ENCODE measurements at regions not wholly inside any gene's neighbourhood (a gene's known extent, or its start where the extent isn't known, plus 50 kb on each side); places are given as distances from the start of the nearest gene placed in this dataset.
A peak's percentile ranks its signal among the peaks of the same experiment; 100 is the strongest.

- H3K4me3 ChIP-seq (ENCODE audit: insufficient read length, low read depth): no peak overlapping the region
- H3K27me3 ChIP-seq (ENCODE audit: insufficient read depth, insufficient read length): no peaks in the 10 kb centered on the region
- TF ChIP-seq ZNF274 (IDR thresholded peaks at IDR 0.05; ENCODE audit: low read depth, low read length) (no peak), YY1 (IDR thresholded peaks at IDR 0.05; ENCODE audit: insufficient read depth, insufficient read length) (no peak), SUZ12 (IDR thresholded peaks at IDR 0.05; ENCODE audit: extremely low read depth, insufficient read depth, insufficient read length) (no peak)
- no peaks in the 10 kb centered on the region for H3K9me3 ChIP-seq (ENCODE audit: insufficient read depth, low read length)
- DNase-seq (ENCODE audit: low read depth, low spot score): no peak
- no peaks in the 10 kb centered on the region for H3K4me1 ChIP-seq (ENCODE audit: insufficient read depth, insufficient read length)
- no peaks in the 10 kb centered on the region for H3K36me3 ChIP-seq (ENCODE audit: insufficient read depth, insufficient read length, low read length)
- H3K9ac ChIP-seq (ENCODE audit: insufficient read length, low read depth): no peak overlapping the region
Observed at GRCh38 chrX:99077099-99077498, 1333.0 kb downstream of the PCDH19 start.

- TF ChIP-seq SUZ12 (IDR thresholded peaks at IDR 0.05; ENCODE audit: extremely low read depth, insufficient read depth, insufficient read length) (no peak), ZNF274 (IDR thresholded peaks at IDR 0.05; ENCODE audit: low read depth, low read length) (no peak), YY1 (IDR thresholded peaks at IDR 0.05; ENCODE audit: insufficient read depth, insufficient read length) (no peak)
- Histone ChIP-seq H3K9me3 (ENCODE audit: insufficient read depth, low read length) (no peaks in the 10 kb centered on the region), H3K27me3 (ENCODE audit: insufficient read depth, insufficient read length) (no peaks in the 10 kb centered on the region), H3K36me3 (ENCODE audit: insufficient read depth, insufficient read length, low read length) (no peaks in the 10 kb centered on the region), H3K4me3 (ENCODE audit: insufficient read length, low read depth) (no peak overlapping the region), H3K9ac (ENCODE audit: insufficient read length, low read depth) (no peak overlapping the region), H3K4me1 (ENCODE audit: insufficient read depth, insufficient read length) (no peaks in the 10 kb centered on the region)
- no peak for DNase-seq (ENCODE audit: low read depth, low spot score)
Observed at GRCh38 chrX:99073551-99073950, 1336.5 kb downstream of the PCDH19 start.

- H3K27me3 ChIP-seq (ENCODE audit: insufficient read depth, insufficient read length): no peaks in the 10 kb centered on the region
- no peaks in the 10 kb centered on the region for H3K4me1 ChIP-seq (ENCODE audit: insufficient read depth, insufficient read length)
- peaks cover 3% of the 10 kb centered on the region; the same call in 1 of the 2 replicates for H3K9me3 ChIP-seq (ENCODE audit: insufficient read depth, low read length)
- TF ChIP-seq SUZ12 (IDR thresholded peaks at IDR 0.05; ENCODE audit: extremely low read depth, insufficient read depth, insufficient read length) (no peak), YY1 (IDR thresholded peaks at IDR 0.05; ENCODE audit: insufficient read depth, insufficient read length) (no peak), ZNF274 (IDR thresholded peaks at IDR 0.05; ENCODE audit: low read depth, low read length) (no peak)
- no peak for DNase-seq (ENCODE audit: low read depth, low spot score)
- H3K4me3 ChIP-seq (ENCODE audit: insufficient read length, low read depth): no peak overlapping the region
- H3K36me3 ChIP-seq (ENCODE audit: insufficient read depth, insufficient read length, low read length): no peaks in the 10 kb centered on the region
- H3K9ac ChIP-seq (ENCODE audit: insufficient read length, low read depth): no peak overlapping the region
Observed at GRCh38 chrX:99051639-99052038, 1358.4 kb downstream of the PCDH19 start.

GRCh38 chrX:99033226-99033901, 1376.7 kb downstream of the PCDH19 start:
- Histone ChIP-seq H3K9me3 (ENCODE audit: insufficient read depth, low read length) (no peaks in the 10 kb centered on the region), H3K4me3 (ENCODE audit: insufficient read length, low read depth) (no peak overlapping the region)

GRCh38 chrX:99010957-99011356, 1399.1 kb downstream of the PCDH19 start:
- no peak for TF ChIP-seq SUZ12 (IDR thresholded peaks at IDR 0.05; ENCODE audit: extremely low read depth, insufficient read depth, insufficient read length)
- no peak for TF ChIP-seq YY1 (IDR thresholded peaks at IDR 0.05; ENCODE audit: insufficient read depth, insufficient read length)
- TF ChIP-seq ZNF274 (IDR thresholded peaks at IDR 0.05; ENCODE audit: low read depth, low read length): no peak
- Histone ChIP-seq H3K9me3 (ENCODE audit: insufficient read depth, low read length) (peaks cover 5% of the 10 kb centered on the region; the same call in 1 of the 2 replicates), H3K4me3 (ENCODE audit: insufficient read length, low read depth) (no peak overlapping the region), H3K9ac (ENCODE audit: insufficient read length, low read depth) (no peak overlapping the region), H3K4me1 (ENCODE audit: insufficient read depth, insufficient read length) (no peaks in the 10 kb centered on the region), H3K36me3 (ENCODE audit: insufficient read depth, insufficient read length, low read length) (no peaks in the 10 kb centered on the region), H3K27me3 (ENCODE audit: insufficient read depth, insufficient read length) (no peaks in the 10 kb centered on the region)
- no peak for DNase-seq (ENCODE audit: low read depth, low spot score)

More at GRCh38 chrX:99033226-99033901, 1376.7 kb downstream of the PCDH19 start:
- Histone ChIP-seq H3K27me3 (ENCODE audit: insufficient read depth, insufficient read length) (no peaks in the 10 kb centered on the region), H3K4me1 (ENCODE audit: insufficient read depth, insufficient read length) (no peaks in the 10 kb centered on the region), H3K36me3 (ENCODE audit: insufficient read depth, insufficient read length, low read length) (no peaks in the 10 kb centered on the region), H3K9ac (ENCODE audit: insufficient read length, low read depth) (no peak overlapping the region)
- TF ChIP-seq SUZ12 (IDR thresholded peaks at IDR 0.05; ENCODE audit: extremely low read depth, insufficient read depth, insufficient read length): no peak
- TF ChIP-seq ZNF274 (IDR thresholded peaks at IDR 0.05; ENCODE audit: low read depth, low read length): no peak
- TF ChIP-seq YY1 (IDR thresholded peaks at IDR 0.05; ENCODE audit: insufficient read depth, insufficient read length): no peak
- no peak for DNase-seq (ENCODE audit: low read depth, low spot score)

GRCh38 chrX:99001286-99001685, 1408.8 kb downstream of the PCDH19 start:
- no peak for TF ChIP-seq SUZ12 (IDR thresholded peaks at IDR 0.05; ENCODE audit: extremely low read depth, insufficient read depth, insufficient read length)
- no peak for TF ChIP-seq YY1 (IDR thresholded peaks at IDR 0.05; ENCODE audit: insufficient read depth, insufficient read length)
- TF ChIP-seq ZNF274 (IDR thresholded peaks at IDR 0.05; ENCODE audit: low read depth, low read length): no peak
- DNase-seq (ENCODE audit: low read depth, low spot score): peak; percentile 27
- H3K9ac ChIP-seq (ENCODE audit: insufficient read length, low read depth): no peak overlapping the region

GRCh38 chrX:98962996-98963395, 1447.1 kb downstream of the PCDH19 start:
- Histone ChIP-seq H3K9ac (ENCODE audit: insufficient read length, low read depth) (no peak overlapping the region), H3K9me3 (ENCODE audit: insufficient read depth, low read length) (no peaks in the 10 kb centered on the region), H3K4me3 (ENCODE audit: insufficient read length, low read depth) (no peak overlapping the region), H3K36me3 (ENCODE audit: insufficient read depth, insufficient read length, low read length) (no peaks in the 10 kb centered on the region), H3K4me1 (ENCODE audit: insufficient read depth, insufficient read length) (no peaks in the 10 kb centered on the region), H3K27me3 (ENCODE audit: insufficient read depth, insufficient read length) (no peaks in the 10 kb centered on the region)
- no peak for TF ChIP-seq SUZ12 (IDR thresholded peaks at IDR 0.05; ENCODE audit: extremely low read depth, insufficient read depth, insufficient read length)
- TF ChIP-seq YY1 (IDR thresholded peaks at IDR 0.05; ENCODE audit: insufficient read depth, insufficient read length): no peak
- no peak for TF ChIP-seq ZNF274 (IDR thresholded peaks at IDR 0.05; ENCODE audit: low read depth, low read length)
- peak; percentile 27 for DNase-seq (ENCODE audit: low read depth, low spot score)

More at GRCh38 chrX:99001286-99001685, 1408.8 kb downstream of the PCDH19 start:
- Histone ChIP-seq H3K36me3 (ENCODE audit: insufficient read depth, insufficient read length, low read length) (no peaks in the 10 kb centered on the region), H3K27me3 (ENCODE audit: insufficient read depth, insufficient read length) (no peaks in the 10 kb centered on the region), H3K4me3 (ENCODE audit: insufficient read length, low read depth) (no peak overlapping the region), H3K4me1 (ENCODE audit: insufficient read depth, insufficient read length) (no peaks in the 10 kb centered on the region), H3K9me3 (ENCODE audit: insufficient read depth, low read length) (peaks cover 10% of the 10 kb centered on the region; the same call in 1 of the 2 replicates)
